ENCODE measurements at regions not wholly inside any gene's neighbourhood (a gene's known extent, or its start where the extent isn't known, plus 50 kb on each side); places are given as distances from the start of the nearest gene placed in this dataset.

GRCh38 chr4:138446456-138446855 lies 204.3 kb upstream of the SLC7A11 start:
- H2AK5ac ChIP-seq (ENCODE audit: low read depth, low read length) = no peak overlapping the region
- H3K4ac ChIP-seq (ENCODE audit: low read depth, low read length) = no peak overlapping the region
- no peak overlapping the region for H2BK5ac ChIP-seq (ENCODE audit: low read depth, low read length, poor library complexity, severe bottlenecking)
- H4K20me1 ChIP-seq (ENCODE audit: insufficient read depth, low read length) = no peaks in the 10 kb centered on the region
- H2BK20ac ChIP-seq (ENCODE audit: low read depth, low read length) = no peak overlapping the region
- H3K56ac ChIP-seq (ENCODE audit: extremely low read depth, insufficient read depth, low read length) = no peak overlapping the region
- H2BK15ac ChIP-seq (ENCODE audit: low read depth, low read length) = no peak overlapping the region
- no peaks in the 10 kb centered on the region; the same call in 1 of the 2 replicates for H3K4me1 ChIP-seq (ENCODE audit: control insufficient read depth, insufficient read depth, low read length)
- H2AFZ ChIP-seq (replicated peaks; ENCODE audit: low read length, poor library complexity) = no peak overlapping the region
- WGBS, 2 experiments (ENCODE audit: extremely low coverage in 2 of 2, insufficient read length in 1 of 2) = 100% methylated on average over 1 of the region's 5 CpGs; no CpG with 5 or more reads in 1 of the 2 experiments
- no peak overlapping the region for H3K14ac ChIP-seq (replicated peaks; ENCODE audit: low read depth, low read length)
- CTCF ChIA-PET = no interaction called here
- no peak overlapping the region for H3K9ac ChIP-seq (ENCODE audit: low read depth, low read length)
- no peak for ATAC-seq (ENCODE audit: low read depth)
- H3K27ac ChIP-seq (ENCODE audit: insufficient read depth, low read length) = no peak overlapping the region
- H3K4me2 ChIP-seq (ENCODE audit: low read depth, low read length) = no peak overlapping the region
- H3K9me3 ChIP-seq (ENCODE audit: control insufficient read depth, insufficient read depth, low read length) = 0 out of 2 replicates have a peak, but pooled peaks cover 3% of the 10 kb centered on the region
- H3K27me3 ChIP-seq (ENCODE audit: control insufficient read depth, insufficient read depth, low read length) = no peaks in the 10 kb centered on the region
- no peak overlapping the region for H3K4me3 ChIP-seq (ENCODE audit: insufficient read depth, low read depth, low read length)
- no TSS peak for BruUV-seq (replicated peaks)
- H3K18ac ChIP-seq (ENCODE audit: low read depth, low read length) = no peak overlapping the region
- H3K79me1 ChIP-seq (ENCODE audit: low read depth in 1 of 2, low read length in 2 of 2) = no peaks in the 10 kb centered on the region
- no peak overlapping the region for H4K91ac ChIP-seq (ENCODE audit: insufficient read depth, low read depth, low read length)
- intact Hi-C loops (cut with micrococcal nuclease) (no loop called here), dilution Hi-C loops (cut with HindIII; ENCODE audit: low sequenced_read_pairs, unreplicated experiment) (no loop called here), in situ Hi-C loops (cut with MboI; ENCODE audit: low sequenced_read_pairs) (no loop called here)
- no peak overlapping the region for H4K8ac ChIP-seq (ENCODE audit: low read depth in 2 of 2, low read length in 2 of 2)
- H3K9me1 ChIP-seq (ENCODE audit: insufficient read depth, low read length) = no peaks in the 10 kb centered on the region
- DNase-seq = no peak
- no peak overlapping the region for H4K5ac ChIP-seq (ENCODE audit: low read depth, low read length)
- no peak overlapping the region for H2BK120ac ChIP-seq (ENCODE audit: low read depth, low read length)
- H2AK9ac ChIP-seq (replicated peaks; ENCODE audit: low read depth, low read length, poor library complexity) = no peak overlapping the region
- no peak overlapping the region for H3K23ac ChIP-seq (ENCODE audit: low read depth, low read length)
- TF ChIP-seq CTCF (conservative IDR thresholded peaks at IDR 0.05; ENCODE audit: low read depth, low read length) (no peak), MXI1 (IDR thresholded peaks at IDR 0.05; ENCODE audit: borderline replicate concordance, low read depth, low read length) (no peak), ELK1 (IDR thresholded peaks at IDR 0.05; ENCODE audit: borderline replicate concordance, low read depth, low read length) (no peak), FOS (IDR thresholded peaks at IDR 0.05; ENCODE audit: low read depth, low read length) (no peak), USF2 (IDR thresholded peaks at IDR 0.05; ENCODE audit: low read depth, low read length) (no peak), SMC3 (IDR thresholded peaks at IDR 0.05; ENCODE audit: low read depth, low read length) (no peak), CHD1 (IDR thresholded peaks at IDR 0.05; ENCODE audit: low read depth, low read length) (no peak), RAD21 (IDR thresholded peaks at IDR 0.05; ENCODE audit: low read length) (no peak), MAZ (IDR thresholded peaks at IDR 0.05; ENCODE audit: borderline replicate concordance, low read depth, low read length) (no peak), NFE2L2 (IDR thresholded peaks at IDR 0.05; ENCODE audit: low read depth, low read length) (no peak)
- POLR2A ChIA-PET (ENCODE audit: unreplicated experiment) = no interaction called here
- no peaks in the 10 kb centered on the region for H3K36me3 ChIP-seq (ENCODE audit: control insufficient read depth, insufficient read depth, low read length)
